Adrenal gland (tissue), 9 donors: ENCODE measurements at regions not wholly inside any gene's neighbourhood (a gene's known extent, or its start where the extent isn't known, plus 50 kb on each side); places are given as distances from the start of the nearest gene placed in this dataset.

Experiments
- DNase-seq, 7 donors: peaks; one replicate each; pipeline ENCODE4 v3.0.0-alpha.2; 2019 to 2020
- H3K27ac ChIP-seq, 5 donors: fragments of 200-600 bp; sonication (generic) in 4 of 5; 1 replicate in 3 of 5; 2 replicates in 2 of 5; pipeline versions ENCODE4 v1.5.1 to v1.8.0; 2016 to 2020; ENCODE audit warnings: mild to moderate bottlenecking in 1 of 5
- H3K27me3 ChIP-seq: fragments of 200-600 bp; 2 replicates; pipeline ENCODE4 v1.8.0; 2021
- H3K36me3 ChIP-seq, 2 donors: fragments of 200-600 bp; replicated peaks in 1 of 2; 1 replicate in 1 of 2; 2 replicates in 1 of 2; pipeline versions ENCODE4 v1.5.1 to v1.8.0; 2018 to 2022
- H3K4me1 ChIP-seq, 2 donors: fragments of 200-600 bp; replicated peaks in 1 of 2; 1 replicate in 1 of 2; 2 replicates in 1 of 2; pipeline versions ENCODE4 v1.5.1 to v1.8.0; 2018 to 2021
- H3K4me3 ChIP-seq, 4 donors: fragments of 200-600 bp; sonication (generic) in 3 of 4; one replicate each; pipeline ENCODE4 v1.5.1; 2016 to 2018
- H3K9me3 ChIP-seq, 3 donors: fragments of 200-600 bp; sonication (generic) in 1 of 3; replicated peaks in 1 of 3; 1 replicate in 2 of 3; 2 replicates in 1 of 3; pipeline versions ENCODE4 v1.5.1 to v1.8.0; 2016 to 2021
- POLR2A ChIP-seq, 2 donors: fragments of 450-650 bp; IDR thresholded peaks; one replicate each; pipeline ENCODE4 v1.6.1; 2017; ENCODE audit warnings: antibody characterized with exemption in 2 of 2, mild to moderate bottlenecking in 2 of 2, moderate library complexity in 1 of 2
- WGBS, 4 donors: extraction: QIAGEN DNeasy Blood & Tissue Kit in 2 of 4; methylation state at CpG; one replicate each; pipeline versions ENCODE4 v1.1.5 to v1.1.7; 2013 to 2017; 5-methylcytosine and 5-hydroxymethylcytosine counted together
- intact Hi-C, 2 donors: fragments of 100-400 bp; cut with DNase I; formaldehyde crosslinking; loops; one replicate each; pipeline versions ENCODE4 v1.14.1 to v1.15.0; 2022 to 2023
- TF ChIP-seq, protein P1 (sequence below), 6 experiments: fragments of 450-650 bp in 4 of 6; fragments of 200-600 bp in 2 of 6; sonication (generic) in 1 of 6; IDR thresholded peaks; 1 replicate in 5 of 6; 2 replicates in 1 of 6; pipeline versions ENCODE4 v1.5.1 to v1.8.0; 2016 to 2021; ENCODE audit warnings: antibody characterized with exemption in 6 of 6, mild to moderate bottlenecking in 2 of 6, moderate library complexity in 1 of 6
- donor health status: healthy with polysubstance abuse.
- donor health status: Bipolar disorder and iron deficiency.
- donor health status: DM: yes; HTN: yes; CAD: no.
- donor health status: DM: no; HTN: no; CAD: no.
- donor health status: DM: no; HTN: no; CAD: no.

DNA sequence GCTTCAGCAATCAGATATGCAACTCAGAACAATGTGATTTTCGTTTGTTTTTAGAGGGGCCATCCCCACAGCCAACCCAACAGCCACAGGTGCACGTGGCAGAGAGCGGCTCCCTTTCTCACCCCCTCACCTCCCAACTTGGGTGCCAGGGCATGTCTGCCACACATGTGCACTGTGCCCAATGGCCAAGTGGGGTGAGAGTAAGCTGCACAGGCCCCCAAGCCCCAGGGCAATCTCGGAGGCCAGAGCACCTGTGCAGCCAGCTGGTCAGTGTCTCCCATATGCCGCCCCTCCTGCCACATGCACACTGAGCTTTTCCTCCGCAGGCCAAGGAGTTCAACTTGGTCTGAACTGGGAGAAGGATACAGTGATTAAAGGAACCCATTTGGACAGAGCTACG, 1130.2 kb downstream of the DSC3 start:
- no peak for DNase-seq
- Histone ChIP-seq H3K4me1 (no peaks in the 10 kb centered on the region), H3K27me3 (no peaks in the 10 kb centered on the region), H3K27ac (no peak overlapping the region), H3K4me3 (no peak overlapping the region), H3K9me3 (no peaks in the 10 kb centered on the region), H3K36me3 (no peaks in the 10 kb centered on the region)
- intact Hi-C loops, result no loop called here
- TF ChIP-seq, protein P1, sequence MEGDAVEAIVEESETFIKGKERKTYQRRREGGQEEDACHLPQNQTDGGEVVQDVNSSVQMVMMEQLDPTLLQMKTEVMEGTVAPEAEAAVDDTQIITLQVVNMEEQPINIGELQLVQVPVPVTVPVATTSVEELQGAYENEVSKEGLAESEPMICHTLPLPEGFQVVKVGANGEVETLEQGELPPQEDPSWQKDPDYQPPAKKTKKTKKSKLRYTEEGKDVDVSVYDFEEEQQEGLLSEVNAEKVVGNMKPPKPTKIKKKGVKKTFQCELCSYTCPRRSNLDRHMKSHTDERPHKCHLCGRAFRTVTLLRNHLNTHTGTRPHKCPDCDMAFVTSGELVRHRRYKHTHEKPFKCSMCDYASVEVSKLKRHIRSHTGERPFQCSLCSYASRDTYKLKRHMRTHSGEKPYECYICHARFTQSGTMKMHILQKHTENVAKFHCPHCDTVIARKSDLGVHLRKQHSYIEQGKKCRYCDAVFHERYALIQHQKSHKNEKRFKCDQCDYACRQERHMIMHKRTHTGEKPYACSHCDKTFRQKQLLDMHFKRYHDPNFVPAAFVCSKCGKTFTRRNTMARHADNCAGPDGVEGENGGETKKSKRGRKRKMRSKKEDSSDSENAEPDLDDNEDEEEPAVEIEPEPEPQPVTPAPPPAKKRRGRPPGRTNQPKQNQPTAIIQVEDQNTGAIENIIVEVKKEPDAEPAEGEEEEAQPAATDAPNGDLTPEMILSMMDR (IDR thresholded peaks at IDR 0.05), result no peak
- no peak for TF ChIP-seq POLR2A (IDR thresholded peaks at IDR 0.05)
- WGBS, 4 donors, result 73 to 81% (median 78%) methylated on average over 5 to 7 of the region's 7 CpGs

DNA sequence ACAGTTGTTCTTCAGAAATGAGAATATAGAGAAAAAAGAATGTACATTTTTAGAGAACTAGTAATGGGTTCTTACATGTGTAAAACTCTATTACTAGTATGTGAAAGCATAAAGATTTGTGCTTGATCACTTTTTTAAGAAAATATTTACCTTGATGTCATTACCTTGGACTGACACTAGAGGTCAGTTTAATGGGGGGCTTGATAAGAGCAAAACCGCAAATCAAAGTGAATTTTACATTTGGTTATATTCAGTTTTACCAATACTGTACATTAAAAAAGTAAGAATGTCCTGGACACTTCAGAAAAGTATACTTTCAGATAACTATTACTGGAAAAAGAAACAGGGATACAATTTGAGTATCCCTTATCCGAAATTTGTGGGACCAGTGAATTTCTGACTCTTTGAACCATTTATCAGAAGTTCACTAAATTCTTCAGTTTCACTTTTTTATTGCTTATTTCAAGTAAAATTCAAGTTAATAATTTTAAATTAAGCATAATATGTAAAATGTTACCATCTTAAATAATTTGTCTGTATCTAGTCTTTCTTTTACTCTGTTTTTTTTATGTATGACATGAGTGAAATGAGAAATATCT, 1149.5 kb downstream of the DSC3 start:
- intact Hi-C loops, result no loop called here
- WGBS, 4 donors, result 48 to 72% (median 65%) methylated on average over 2 of the region's 2 CpGs
- H3K36me3 ChIP-seq, result no peaks in the 10 kb centered on the region
- H3K9me3 ChIP-seq, result peaks cover 0 to 6% (median 0%) of the 10 kb centered on the region in 3 donors
- H3K4me1 ChIP-seq, result no peaks in the 10 kb centered on the region
- no peaks in the 10 kb centered on the region for H3K27me3 ChIP-seq
- TF ChIP-seq, protein P1 (IDR thresholded peaks at IDR 0.05), result peak in 1 of 6 experiments; percentile 11
- TF ChIP-seq POLR2A (IDR thresholded peaks at IDR 0.05), result no peak
- H3K27ac ChIP-seq, result no peak overlapping the region
- DNase-seq, result no peak
- no peak overlapping the region for H3K4me3 ChIP-seq

DNA sequence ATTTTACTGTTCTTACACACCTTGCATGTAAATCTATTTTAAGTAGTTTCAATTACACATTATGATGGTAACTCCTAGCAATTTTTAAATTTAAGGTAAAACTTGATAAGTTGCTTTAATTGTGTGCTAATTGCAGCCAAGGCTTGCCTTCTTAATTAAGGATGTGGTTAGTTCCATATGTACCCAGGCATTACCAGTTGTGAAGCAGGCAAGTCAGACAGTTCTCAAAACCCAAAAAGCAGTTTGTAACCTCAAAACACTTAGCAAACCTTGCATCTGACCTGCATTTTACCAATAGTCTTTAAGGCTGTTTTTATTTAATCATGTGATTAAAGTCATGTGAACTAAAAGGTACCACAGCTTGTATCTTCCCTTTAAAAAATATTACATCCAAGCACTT, 1159.4 kb downstream of the DSC3 start:
- Histone ChIP-seq H3K4me1 (no peaks in the 10 kb centered on the region), H3K27ac (no peak overlapping the region), H3K9me3 (no peaks in the 10 kb centered on the region), H3K27me3 (no peaks in the 10 kb centered on the region), H3K4me3 (no peak overlapping the region), H3K36me3 (no peaks in the 10 kb centered on the region)
- intact Hi-C loops, result loop anchor here in 1 of 2 donors (10.0 kb wide), 1 partner anchor 402 kb away; no protein-coding TSS in a partner anchor
- TF ChIP-seq, protein P1 (IDR thresholded peaks at IDR 0.05), result no peak
- no peak for TF ChIP-seq POLR2A (IDR thresholded peaks at IDR 0.05)
- DNase-seq, result no peak

- no peak for DNase-seq
- TF ChIP-seq, protein P1 (IDR thresholded peaks at IDR 0.05), result no peak
- TF ChIP-seq POLR2A (IDR thresholded peaks at IDR 0.05), result no peak
- 37 to 58% (median 48%) methylated on average over 1 of the region's 1 CpG for WGBS, 4 donors
- Histone ChIP-seq H3K27ac (no peak overlapping the region), H3K27me3 (no peaks in the 10 kb centered on the region), H3K4me1 (no peaks in the 10 kb centered on the region), H3K36me3 (no peaks in the 10 kb centered on the region), H3K9me3 (no peaks in the 10 kb centered on the region), H3K4me3 (no peak overlapping the region)
- intact Hi-C loops, result loop anchor here in 1 of 2 donors (10.0 kb wide), 1 partner anchor 402 kb away; no protein-coding TSS in a partner anchor
These were observed 1159.9 kb downstream of the DSC3 start for GRCh38 chr18:29882620-29883019.
